ENCODE measurements at regions not wholly inside any gene's neighbourhood (a gene's known extent, or its start where the extent isn't known, plus 50 kb on each side); places are given as distances from the start of the nearest gene placed in this dataset.
A peak's percentile ranks its signal among the peaks of the same experiment; 100 is the strongest.

- no peak for DNase-seq (ENCODE audit: low read depth)
- no peak overlapping the region for H3K4me3 ChIP-seq (ENCODE audit: low read depth, low read length)
- TF ChIP-seq CTCF (IDR thresholded peaks at IDR 0.05; ENCODE audit: control insufficient read depth, extremely low read depth, insufficient read depth) = no peak
These were observed 282.1 kb downstream of the NFIB start for GRCh38 chr9:14031810-14032209.

GRCh38 chr9:14031060-14031414, 282.9 kb downstream of the NFIB start:
- H3K4me3 ChIP-seq (ENCODE audit: low read depth, low read length) = no peak overlapping the region
- TF ChIP-seq CTCF (IDR thresholded peaks at IDR 0.05; ENCODE audit: control insufficient read depth, extremely low read depth, insufficient read depth) = no peak
- no peak for DNase-seq (ENCODE audit: low read depth)

GRCh38 chr9:14030375-14031059, 283.4 kb downstream of the NFIB start:
- H3K4me3 ChIP-seq (ENCODE audit: low read depth, low read length) = no peak overlapping the region
- TF ChIP-seq CTCF (IDR thresholded peaks at IDR 0.05; ENCODE audit: control insufficient read depth, extremely low read depth, insufficient read depth) = no peak
- DNase-seq (ENCODE audit: low read depth) = no peak

GRCh38 chr9:14029806-14030374, 284.1 kb downstream of the NFIB start:
- TF ChIP-seq CTCF (IDR thresholded peaks at IDR 0.05; ENCODE audit: control insufficient read depth, extremely low read depth, insufficient read depth) = no peak
- no peak for DNase-seq (ENCODE audit: low read depth)
- no peak overlapping the region for H3K4me3 ChIP-seq (ENCODE audit: low read depth, low read length)

- no peak overlapping the region; the same call in 1 of the 2 replicates for H3K4me3 ChIP-seq (ENCODE audit: low read depth, low read length)
- TF ChIP-seq CTCF (IDR thresholded peaks at IDR 0.05; ENCODE audit: control insufficient read depth, extremely low read depth, insufficient read depth) = no peak
- DNase-seq (ENCODE audit: low read depth) = peak; percentile 96
These were observed 286.7 kb downstream of the NFIB start for GRCh38 chr9:14027116-14027800.

- TF ChIP-seq CTCF (IDR thresholded peaks at IDR 0.05; ENCODE audit: control insufficient read depth, extremely low read depth, insufficient read depth) = no peak
- no peak for DNase-seq (ENCODE audit: low read depth)
- no peak overlapping the region for H3K4me3 ChIP-seq (ENCODE audit: low read depth, low read length)
These were observed 288.2 kb downstream of the NFIB start for GRCh38 chr9:14025741-14026140.
